Adrenal gland (tissue), 9 donors: ENCODE measurements at regions not wholly inside any gene's neighbourhood (a gene's known extent, or its start where the extent isn't known, plus 50 kb on each side); places are given as distances from the start of the nearest gene placed in this dataset.
A peak's percentile ranks its signal among the peaks of the same experiment; 100 is the strongest.

Experiments
- DNase-seq, 7 donors: peaks; one replicate each; pipeline ENCODE4 v3.0.0-alpha.2; 2019 to 2020
- H3K27ac ChIP-seq, 5 donors: fragments of 200-600 bp; sonication (generic) in 4 of 5; 1 replicate in 3 of 5; 2 replicates in 2 of 5; pipeline versions ENCODE4 v1.5.1 to v1.8.0; 2016 to 2020; ENCODE audit warnings: mild to moderate bottlenecking in 1 of 5
- H3K27me3 ChIP-seq: fragments of 200-600 bp; 2 replicates; pipeline ENCODE4 v1.8.0; 2021
- H3K36me3 ChIP-seq, 2 donors: fragments of 200-600 bp; replicated peaks in 1 of 2; 1 replicate in 1 of 2; 2 replicates in 1 of 2; pipeline versions ENCODE4 v1.5.1 to v1.8.0; 2018 to 2022
- H3K4me1 ChIP-seq, 2 donors: fragments of 200-600 bp; replicated peaks in 1 of 2; 1 replicate in 1 of 2; 2 replicates in 1 of 2; pipeline versions ENCODE4 v1.5.1 to v1.8.0; 2018 to 2021
- H3K4me3 ChIP-seq, 4 donors: fragments of 200-600 bp; sonication (generic) in 3 of 4; one replicate each; pipeline ENCODE4 v1.5.1; 2016 to 2018
- H3K9me3 ChIP-seq, 3 donors: fragments of 200-600 bp; sonication (generic) in 1 of 3; replicated peaks in 1 of 3; 1 replicate in 2 of 3; 2 replicates in 1 of 3; pipeline versions ENCODE4 v1.5.1 to v1.8.0; 2016 to 2021
- POLR2A ChIP-seq, 2 donors: fragments of 450-650 bp; IDR thresholded peaks; one replicate each; pipeline ENCODE4 v1.6.1; 2017; ENCODE audit warnings: antibody characterized with exemption in 2 of 2, mild to moderate bottlenecking in 2 of 2, moderate library complexity in 1 of 2
- WGBS, 4 donors: extraction: QIAGEN DNeasy Blood & Tissue Kit in 2 of 4; methylation state at CpG; one replicate each; pipeline versions ENCODE4 v1.1.5 to v1.1.7; 2013 to 2017; 5-methylcytosine and 5-hydroxymethylcytosine counted together
- intact Hi-C, 2 donors: fragments of 100-400 bp; cut with DNase I; formaldehyde crosslinking; loops; one replicate each; pipeline versions ENCODE4 v1.14.1 to v1.15.0; 2022 to 2023
- TF ChIP-seq, protein P1 (sequence below), 6 experiments: fragments of 450-650 bp in 4 of 6; fragments of 200-600 bp in 2 of 6; sonication (generic) in 1 of 6; IDR thresholded peaks; 1 replicate in 5 of 6; 2 replicates in 1 of 6; pipeline versions ENCODE4 v1.5.1 to v1.8.0; 2016 to 2021; ENCODE audit warnings: antibody characterized with exemption in 6 of 6, mild to moderate bottlenecking in 2 of 6, moderate library complexity in 1 of 6
- donor health status: healthy with polysubstance abuse.
- donor health status: Bipolar disorder and iron deficiency.
- donor health status: DM: yes; HTN: yes; CAD: no.
- donor health status: DM: no; HTN: no; CAD: no.
- donor health status: DM: no; HTN: no; CAD: no.

DNA sequence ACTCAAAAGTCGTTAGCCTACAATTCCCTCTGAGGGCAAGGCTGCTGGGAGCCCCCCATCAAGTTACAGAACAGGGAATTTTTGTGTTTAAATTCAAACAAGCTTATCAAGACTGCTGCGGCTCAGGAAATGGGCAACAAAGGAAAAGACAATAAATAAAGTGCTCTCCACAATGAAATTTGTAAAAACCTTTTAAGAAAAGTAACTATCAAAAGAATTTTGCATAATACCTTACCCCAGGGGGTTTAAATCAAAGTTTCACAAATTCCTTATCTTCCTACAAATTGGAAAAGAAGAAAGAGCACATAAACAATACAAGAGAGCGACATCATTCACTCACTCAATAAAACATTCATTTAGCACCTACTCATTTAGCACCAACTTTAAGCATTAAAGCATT is 97.9 kb upstream of the CCDC160 start:
- no peak for DNase-seq
- H3K27me3 ChIP-seq = peaks cover 3% of the 10 kb centered on the region
- H3K27ac ChIP-seq = no peak overlapping the region
- TF ChIP-seq, protein P1, sequence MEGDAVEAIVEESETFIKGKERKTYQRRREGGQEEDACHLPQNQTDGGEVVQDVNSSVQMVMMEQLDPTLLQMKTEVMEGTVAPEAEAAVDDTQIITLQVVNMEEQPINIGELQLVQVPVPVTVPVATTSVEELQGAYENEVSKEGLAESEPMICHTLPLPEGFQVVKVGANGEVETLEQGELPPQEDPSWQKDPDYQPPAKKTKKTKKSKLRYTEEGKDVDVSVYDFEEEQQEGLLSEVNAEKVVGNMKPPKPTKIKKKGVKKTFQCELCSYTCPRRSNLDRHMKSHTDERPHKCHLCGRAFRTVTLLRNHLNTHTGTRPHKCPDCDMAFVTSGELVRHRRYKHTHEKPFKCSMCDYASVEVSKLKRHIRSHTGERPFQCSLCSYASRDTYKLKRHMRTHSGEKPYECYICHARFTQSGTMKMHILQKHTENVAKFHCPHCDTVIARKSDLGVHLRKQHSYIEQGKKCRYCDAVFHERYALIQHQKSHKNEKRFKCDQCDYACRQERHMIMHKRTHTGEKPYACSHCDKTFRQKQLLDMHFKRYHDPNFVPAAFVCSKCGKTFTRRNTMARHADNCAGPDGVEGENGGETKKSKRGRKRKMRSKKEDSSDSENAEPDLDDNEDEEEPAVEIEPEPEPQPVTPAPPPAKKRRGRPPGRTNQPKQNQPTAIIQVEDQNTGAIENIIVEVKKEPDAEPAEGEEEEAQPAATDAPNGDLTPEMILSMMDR (IDR thresholded peaks at IDR 0.05) = no peak
- TF ChIP-seq POLR2A (IDR thresholded peaks at IDR 0.05) = no peak
- intact Hi-C loops = no loop called here
- H3K9me3 ChIP-seq = no peaks in the 10 kb centered on the region
- H3K4me1 ChIP-seq = no peaks in the 10 kb centered on the region
- no peaks in the 10 kb centered on the region for H3K36me3 ChIP-seq
- no peak overlapping the region for H3K4me3 ChIP-seq
- 39 to 52% (median 44%) methylated on average over 3 of the region's 3 CpGs for WGBS, 4 donors

DNA sequence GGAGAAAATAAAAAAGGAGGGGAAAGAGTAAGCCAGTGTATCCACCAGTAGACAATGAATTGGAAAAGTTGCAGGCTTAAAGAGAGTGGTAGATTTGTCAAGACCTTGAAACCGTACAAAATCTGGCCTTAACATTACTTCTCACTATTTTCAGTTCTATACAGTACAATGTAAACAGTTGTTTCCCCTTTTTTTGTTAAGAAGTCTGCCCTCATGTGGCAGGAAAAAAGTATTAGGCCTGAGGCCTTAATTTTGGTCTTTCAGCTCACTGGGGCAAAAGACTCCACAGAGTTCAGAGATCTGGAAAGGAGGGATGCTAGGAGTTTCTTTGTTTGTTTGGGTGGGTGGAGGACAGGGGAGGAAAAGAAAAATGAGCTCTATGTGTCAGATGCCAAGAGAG is 92.8 kb upstream of the CCDC160 start:
- intact Hi-C loops = no loop called here
- Histone ChIP-seq H3K27me3 (peaks cover 6% of the 10 kb centered on the region), H3K27ac (no peak overlapping the region), H3K4me1 (no peaks in the 10 kb centered on the region), H3K36me3 (no peaks in the 10 kb centered on the region), H3K4me3 (no peak overlapping the region), H3K9me3 (no peaks in the 10 kb centered on the region)
- DNase-seq = no peak
- TF ChIP-seq, protein P1 (IDR thresholded peaks at IDR 0.05) = peak in 1 of 6 experiments; percentile 26
- TF ChIP-seq POLR2A (IDR thresholded peaks at IDR 0.05) = no peak
- 16 to 39% (median 32%) methylated on average over 1 of the region's 1 CpG for WGBS, 4 donors

DNA sequence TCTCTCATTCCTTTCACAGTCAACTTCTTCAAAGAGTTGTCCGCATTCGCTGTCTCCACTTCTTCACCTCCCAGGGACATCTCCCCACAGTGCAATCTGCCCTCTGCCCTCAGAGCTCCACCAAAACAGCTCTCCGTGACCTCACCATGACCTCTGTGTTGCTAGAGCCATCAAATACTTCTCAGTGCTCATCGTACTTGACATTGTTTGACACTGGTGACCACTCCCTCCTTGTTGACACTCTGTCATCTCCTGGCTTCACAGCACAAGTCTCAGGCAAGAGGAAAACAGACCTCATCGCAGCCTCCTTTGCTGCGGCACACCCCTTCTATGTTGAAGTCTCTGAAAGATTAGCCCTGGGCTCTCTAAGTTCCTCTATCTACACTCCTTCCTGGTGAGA is 90.5 kb upstream of the CCDC160 start:
- H3K4me1 ChIP-seq = no peaks in the 10 kb centered on the region
- H3K4me3 ChIP-seq = no peak overlapping the region
- H3K27ac ChIP-seq = no peak overlapping the region
- H3K36me3 ChIP-seq = no peaks in the 10 kb centered on the region
- H3K27me3 ChIP-seq = peaks cover 6% of the 10 kb centered on the region
- H3K9me3 ChIP-seq = no peaks in the 10 kb centered on the region
- TF ChIP-seq, protein P1 (IDR thresholded peaks at IDR 0.05) = no peak
- no peak for TF ChIP-seq POLR2A (IDR thresholded peaks at IDR 0.05)
- intact Hi-C loops = no loop called here
- DNase-seq = no peak
- 72 to 81% (median 74%) methylated on average over 6 of the region's 6 CpGs for WGBS, 4 donors

DNA sequence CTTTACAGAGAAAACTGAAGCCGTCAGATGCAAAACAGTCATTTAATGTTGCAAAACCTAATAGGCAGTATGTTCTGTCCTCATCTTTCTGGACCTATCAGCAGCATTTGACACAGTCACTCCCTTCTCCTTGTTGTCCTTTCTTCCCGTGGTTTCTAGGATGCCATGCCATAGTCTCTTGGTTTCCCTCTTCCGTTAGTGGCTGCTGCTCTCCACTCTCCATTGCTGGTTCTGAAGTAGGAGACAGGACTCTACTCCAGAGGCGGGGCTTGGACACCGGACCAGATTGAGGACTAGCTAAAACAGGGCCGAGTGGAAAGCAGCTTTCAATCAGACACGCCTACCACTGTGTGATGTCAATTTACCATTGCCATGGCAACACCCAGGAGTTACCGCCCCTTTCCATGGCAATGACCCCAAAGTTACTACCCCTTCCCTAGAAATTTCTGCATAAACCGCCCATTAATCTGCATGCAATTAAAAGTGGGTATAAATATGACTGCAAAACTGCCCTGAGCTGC is 88.8 kb upstream of the CCDC160 start:
- Histone ChIP-seq H3K4me1 (no peaks in the 10 kb centered on the region), H3K36me3 (no peaks in the 10 kb centered on the region), H3K9me3 (no peaks in the 10 kb centered on the region), H3K27me3 (peaks cover 6% of the 10 kb centered on the region), H3K4me3 (peak overlapping the region in 1 of 4 donors; percentile 29), H3K27ac (no peak overlapping the region)
- intact Hi-C loops = no loop called here
- 52 to 61% (median 54%) methylated on average over 8 to 9 of the region's 9 CpGs for WGBS, 4 donors
- no peak for DNase-seq
- TF ChIP-seq POLR2A (IDR thresholded peaks at IDR 0.05) = no peak
- TF ChIP-seq, protein P1 (IDR thresholded peaks at IDR 0.05) = no peak
